ENCODE measurements at regions not wholly inside any gene's neighbourhood (a gene's known extent, or its start where the extent isn't known, plus 50 kb on each side); places are given as distances from the start of the nearest gene placed in this dataset.

DNA sequence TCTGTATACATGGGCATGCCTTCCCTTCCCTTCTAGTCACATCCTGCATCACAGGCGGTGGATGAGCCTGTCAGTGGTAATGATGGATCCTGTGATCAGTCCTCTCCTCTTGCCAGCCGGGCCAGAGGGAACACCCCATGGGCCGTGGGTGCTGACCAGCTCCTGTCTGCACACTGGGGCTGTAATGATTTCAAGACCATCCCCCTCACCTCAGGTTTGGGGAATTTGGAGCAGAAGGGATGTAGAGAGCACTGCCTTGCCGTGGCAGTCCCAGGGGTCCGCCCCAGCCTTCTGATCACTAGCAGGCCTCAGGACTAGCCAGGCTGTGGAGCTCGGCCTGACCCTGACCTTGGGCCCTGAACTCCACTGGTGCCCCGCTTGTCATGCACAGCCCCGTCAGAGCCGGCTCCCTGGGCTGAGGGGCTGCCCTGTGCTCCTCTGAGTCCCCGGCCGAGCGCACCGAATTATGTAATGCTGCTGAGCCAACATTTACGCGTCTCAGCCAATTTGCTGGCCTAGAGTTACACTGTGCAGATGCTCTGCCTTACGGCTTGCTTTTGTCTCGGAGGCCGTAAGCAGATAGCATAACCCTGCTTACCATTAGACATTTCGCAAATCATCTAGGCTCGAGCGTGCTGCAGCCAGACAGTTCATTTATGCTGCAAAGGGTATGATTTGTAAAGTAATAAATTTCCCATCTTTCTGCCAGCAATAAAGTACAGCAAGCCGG, 155.3 kb downstream of the MACROH2A1 start (continued):
- TF ChIP-seq ZNF138 (CRISPR knock-in tag; IDR thresholded peaks at IDR 0.05; ENCODE audit: low read depth) (no peak), PHF21A (CRISPR knock-in tag; IDR thresholded peaks at IDR 0.05) (peak; percentile 84), ZSCAN25 (CRISPR knock-in tag; IDR thresholded peaks at IDR 0.05) (no peak), AKNA (CRISPR knock-in tag; IDR thresholded peaks at IDR 0.05; ENCODE audit: borderline replicate concordance) (no peak), ZNF720 (CRISPR knock-in tag; IDR thresholded peaks at IDR 0.05) (no peak), ZNF761 (CRISPR knock-in tag; conservative IDR thresholded peaks at IDR 0.05) (no peak), NR2F2 (IDR thresholded peaks at IDR 0.05; ENCODE audit: borderline replicate concordance, low read depth) (peak; percentile 22; the same call in 1 of the 2 replicates), HOXA9 (CRISPR knock-in tag; IDR thresholded peaks at IDR 0.05; ENCODE audit: borderline replicate concordance) (no peak), ZNF569 (CRISPR knock-in tag; IDR thresholded peaks at IDR 0.05; ENCODE audit: borderline replicate concordance) (no peak), EZH2 (conservative IDR thresholded peaks at IDR 0.05; ENCODE audit: low read depth, low read length) (no peak), ZNF256 (CRISPR knock-in tag; conservative IDR thresholded peaks at IDR 0.05) (no peak), ZSCAN5A (CRISPR knock-in tag; IDR thresholded peaks at IDR 0.05; ENCODE audit: borderline replicate concordance) (no peak), PRPF4 (IDR thresholded peaks at IDR 0.05; ENCODE audit: low read depth, low read length, poor library complexity, severe bottlenecking) (no peak), ZNF260 (CRISPR knock-in tag; IDR thresholded peaks at IDR 0.05; ENCODE audit: borderline replicate concordance, low read depth) (no peak), ZFP82 (CRISPR knock-in tag; IDR thresholded peaks at IDR 0.05; ENCODE audit: borderline replicate concordance) (no peak), GZF1 (CRISPR knock-in tag; IDR thresholded peaks at IDR 0.05) (no peak), NR3C1 (CRISPR knock-in tag; IDR thresholded peaks at IDR 0.05) (no peak), TBX2 (CRISPR knock-in tag; IDR thresholded peaks at IDR 0.05; ENCODE audit: borderline replicate concordance) (no peak)
- TF ChIP-seq, protein P1, sequence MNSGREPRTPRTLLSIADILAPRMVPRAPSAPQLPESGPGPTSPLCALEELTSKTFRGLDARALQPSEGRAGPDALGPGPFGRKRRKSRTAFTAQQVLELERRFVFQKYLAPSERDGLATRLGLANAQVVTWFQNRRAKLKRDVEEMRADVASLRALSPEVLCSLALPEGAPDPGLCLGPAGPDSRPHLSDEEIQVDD (CRISPR knock-in tag; IDR thresholded peaks at IDR 0.05; ENCODE audit: borderline replicate concordance), result no peak

Data from HepG2 (cell line).